HG03521 (cell line): ENCODE measurements at regions not wholly inside any gene's neighbourhood (a gene's known extent, or its start where the extent isn't known, plus 50 kb on each side); places are given as distances from the start of the nearest gene placed in this dataset.

Source experiments
- ATAC-seq: cut with Tn5 transposase; IDR thresholded peaks from one replicate; pipeline ENCODE4 v1.9.1; 2021; ENCODE audit warnings: mild to moderate bottlenecking, moderate library complexity; ENCODE audit not compliant: unreplicated experiment

GRCh38 chr6:127053032-127053874 lies 65.2 kb upstream of the RSPO3 start:
- ATAC-seq: no peak

- no peak for ATAC-seq
Measured at GRCh38 chr6:127053875-127054235, 64.6 kb upstream of the RSPO3 start.

- no peak for ATAC-seq
Measured at GRCh38 chr6:127058027-127058426, 60.4 kb upstream of the RSPO3 start.

GRCh38 chr6:127058936-127059335 lies 59.5 kb upstream of the RSPO3 start:
- ATAC-seq: no peak
